Testis (tissue), 2 donors: ENCODE measurements at regions not wholly inside any gene's neighbourhood (a gene's known extent, or its start where the extent isn't known, plus 50 kb on each side); places are given as distances from the start of the nearest gene placed in this dataset.
A peak's percentile ranks its signal among the peaks of the same experiment; 100 is the strongest.
"Not testable (repeated sequence)": the region's sequence is repeated elsewhere in the genome, so short reads cannot be mapped to it uniquely, and the experiment has no call there.

Experiments used
- DNase-seq: peaks from one replicate; pipeline ENCODE4 v3.0.0-alpha.2; 2019
- H3K27ac ChIP-seq, 2 donors: fragments of 200-600 bp; sonication (generic); one replicate each; pipeline ENCODE4 v1.5.1; 2019
- H3K27me3 ChIP-seq: fragments of 200-600 bp; sonication (generic); one replicate; pipeline ENCODE4 v1.5.1; 2019
- H3K36me3 ChIP-seq: fragments of 200-600 bp; sonication (generic); one replicate; pipeline ENCODE4 v1.5.1; 2017; ENCODE audit warnings: low read depth; ENCODE audit errors: missing control alignments
- H3K4me1 ChIP-seq: fragments of 200-600 bp; sonication (generic); one replicate; pipeline ENCODE4 v1.5.1; 2019
- H3K4me3 ChIP-seq, 2 donors: fragments of 200-600 bp; sonication (generic); one replicate each; pipeline ENCODE4 v1.5.1; 2017 to 2019
- H3K9me3 ChIP-seq: fragments of 200-600 bp; sonication (generic); one replicate; pipeline ENCODE4 v1.5.1; 2017
- POLR2A ChIP-seq: fragments of 450-650 bp; IDR thresholded peaks from one replicate; pipeline ENCODE4 v1.6.1; 2017; ENCODE audit warnings: antibody characterized with exemption, mild to moderate bottlenecking, moderate library complexity
- WGBS, 2 donors: methylation state at CpG; one replicate each; pipeline ENCODE4 v1.1.5; 2018; 5-methylcytosine and 5-hydroxymethylcytosine counted together
- intact Hi-C: fragments of 100-400 bp; cut with DNase I; formaldehyde crosslinking; loops from one replicate; pipeline ENCODE4 v1.15.1; 2023; ENCODE audit warnings: low total_unique reads
- TF ChIP-seq, protein P1 (sequence below), 3 experiments: fragments of 450-650 bp in 2 of 3; fragments of 200-600 bp in 1 of 3; sonication (generic) in 1 of 3; IDR thresholded peaks; one replicate each; pipeline ENCODE4 v1.5.1; 2016 to 2019; ENCODE audit warnings: antibody characterized with exemption in 3 of 3, mild to moderate bottlenecking in 2 of 3, moderate library complexity in 1 of 3

DNA sequence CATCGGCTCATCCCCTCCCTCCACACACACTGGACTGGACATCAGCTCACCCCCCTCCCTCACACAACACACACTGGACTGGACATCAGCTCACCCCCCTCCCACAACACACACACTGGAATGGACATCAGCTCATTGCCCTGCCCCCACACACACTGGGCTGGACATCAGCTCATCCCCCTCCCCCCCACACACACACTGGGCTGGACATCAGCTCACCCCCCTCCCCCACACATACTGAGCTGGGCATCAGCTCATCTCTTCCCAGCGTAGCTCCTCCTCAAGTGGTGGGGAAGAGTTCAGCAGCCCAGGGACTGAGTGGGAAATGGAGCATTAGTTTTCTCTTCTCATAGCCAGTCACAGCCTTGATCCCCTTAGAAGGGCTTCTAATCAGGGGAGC lies 58.1 kb upstream of the WDR11 start:
- no peak for TF ChIP-seq POLR2A
- TF ChIP-seq, protein P1, sequence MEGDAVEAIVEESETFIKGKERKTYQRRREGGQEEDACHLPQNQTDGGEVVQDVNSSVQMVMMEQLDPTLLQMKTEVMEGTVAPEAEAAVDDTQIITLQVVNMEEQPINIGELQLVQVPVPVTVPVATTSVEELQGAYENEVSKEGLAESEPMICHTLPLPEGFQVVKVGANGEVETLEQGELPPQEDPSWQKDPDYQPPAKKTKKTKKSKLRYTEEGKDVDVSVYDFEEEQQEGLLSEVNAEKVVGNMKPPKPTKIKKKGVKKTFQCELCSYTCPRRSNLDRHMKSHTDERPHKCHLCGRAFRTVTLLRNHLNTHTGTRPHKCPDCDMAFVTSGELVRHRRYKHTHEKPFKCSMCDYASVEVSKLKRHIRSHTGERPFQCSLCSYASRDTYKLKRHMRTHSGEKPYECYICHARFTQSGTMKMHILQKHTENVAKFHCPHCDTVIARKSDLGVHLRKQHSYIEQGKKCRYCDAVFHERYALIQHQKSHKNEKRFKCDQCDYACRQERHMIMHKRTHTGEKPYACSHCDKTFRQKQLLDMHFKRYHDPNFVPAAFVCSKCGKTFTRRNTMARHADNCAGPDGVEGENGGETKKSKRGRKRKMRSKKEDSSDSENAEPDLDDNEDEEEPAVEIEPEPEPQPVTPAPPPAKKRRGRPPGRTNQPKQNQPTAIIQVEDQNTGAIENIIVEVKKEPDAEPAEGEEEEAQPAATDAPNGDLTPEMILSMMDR (IDR thresholded peaks at IDR 0.05), result no peak
- WGBS, 2 donors, result 53% methylated on average over 2 of the region's 2 CpGs; no CpG with 5 or more reads in 1 of the 2 donors
- no peaks in the 10 kb centered on the region for H3K27me3 ChIP-seq

DNA sequence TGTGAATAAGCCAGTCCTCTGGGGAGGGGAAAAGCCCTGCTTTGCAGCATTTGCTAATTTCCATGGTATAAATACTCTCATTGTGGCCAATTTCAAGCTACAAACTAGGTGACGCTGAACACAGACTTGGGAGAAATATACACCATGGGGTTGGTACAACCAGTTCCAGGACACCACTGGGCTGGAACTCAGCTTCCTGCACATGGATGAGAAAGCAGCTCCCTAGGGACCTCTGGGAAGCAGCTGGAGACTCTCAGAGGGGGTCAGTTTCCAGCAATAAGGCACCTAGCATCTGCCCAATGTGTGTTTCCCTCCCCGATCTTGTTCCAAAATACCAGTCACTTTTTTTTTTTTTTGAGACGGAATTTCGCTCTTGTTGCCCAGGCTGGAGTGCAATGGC lies 56.8 kb upstream of the WDR11 start:
- Histone ChIP-seq H3K27ac (no peak overlapping the region), H3K36me3 (no peaks in the 10 kb centered on the region), H3K9me3 (no peaks in the 10 kb centered on the region), H3K4me3 (no peak overlapping the region), H3K27me3 (no peaks in the 10 kb centered on the region), H3K4me1 (no peaks in the 10 kb centered on the region)
- TF ChIP-seq POLR2A, result no peak
- TF ChIP-seq, protein P1 (IDR thresholded peaks at IDR 0.05), result no peak
- DNase-seq, result peak; percentile 25
- WGBS, 2 donors, result 72 to 78% methylated on average over 4 of the region's 4 CpGs
- intact Hi-C loops, result no loop called here

More for the DNA sequence above, 58.1 kb upstream of the WDR11 start:
- Histone ChIP-seq H3K4me3 (no peak overlapping the region), H3K4me1 (no peaks in the 10 kb centered on the region), H3K9me3 (no peaks in the 10 kb centered on the region), H3K27ac (no peak overlapping the region), H3K36me3 (no peaks in the 10 kb centered on the region)
- DNase-seq, result no peak
- intact Hi-C loops, result no loop called here

DNA sequence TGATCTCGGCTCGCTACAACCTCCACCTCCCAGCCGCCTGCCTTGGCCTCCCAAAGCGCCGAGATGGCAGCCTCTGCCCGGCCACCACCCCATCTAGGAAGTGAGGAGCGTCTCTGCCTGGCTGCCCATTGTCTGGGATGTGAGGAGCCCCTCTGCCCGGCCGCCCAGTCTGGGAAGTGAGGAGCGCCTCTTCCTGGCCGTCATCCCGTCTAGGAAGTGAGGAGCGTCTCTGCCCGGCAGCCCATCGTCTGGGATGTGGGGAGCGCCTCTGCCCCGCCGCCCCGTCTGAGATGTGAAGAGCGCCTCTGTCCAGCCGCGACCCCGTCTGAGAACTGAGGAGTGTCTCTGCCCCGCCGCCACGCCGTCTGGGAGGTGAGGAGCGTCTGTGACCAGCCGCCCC lies 52.9 kb upstream of the WDR11 start:
- H3K9me3 ChIP-seq, H3K4me1 ChIP-seq, H3K27me3 ChIP-seq, H3K36me3 ChIP-seq, DNase-seq, H3K27ac ChIP-seq, intact Hi-C loops: not testable (repeated sequence)
- WGBS, 2 donors, result 67 to 74% methylated on average over 11 to 18 of the region's 29 CpGs
- peak overlapping the region in 1 of 2 donors; percentile 6 for H3K4me3 ChIP-seq

DNA sequence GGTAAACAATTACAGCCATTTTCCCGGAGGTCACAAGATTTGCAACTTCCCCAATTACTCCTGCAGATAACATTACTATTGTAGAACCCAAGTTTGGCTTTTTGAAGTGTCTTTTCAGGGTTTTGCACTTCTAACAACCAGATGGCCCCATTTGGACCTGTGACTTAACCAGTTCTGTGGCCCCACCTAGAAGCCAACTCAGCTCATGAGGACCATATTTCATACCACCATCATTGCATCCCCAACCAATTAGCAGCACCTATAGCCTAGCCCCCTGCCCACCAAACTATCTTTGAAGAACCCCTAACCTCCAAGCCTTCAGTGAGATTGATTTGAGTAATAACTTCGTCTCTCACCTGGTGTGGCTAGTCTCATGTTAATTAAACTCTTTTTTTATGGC lies 51.3 kb upstream of the WDR11 start:
- intact Hi-C loops, result no loop called here
- Histone ChIP-seq H3K4me1 (no peaks in the 10 kb centered on the region), H3K36me3 (no peaks in the 10 kb centered on the region), H3K27me3 (no peaks in the 10 kb centered on the region), H3K4me3 (no peak overlapping the region), H3K9me3 (no peaks in the 10 kb centered on the region), H3K27ac (no peak overlapping the region)
- 62 to 73% methylated on average over 2 of the region's 2 CpGs for WGBS, 2 donors
- TF ChIP-seq, protein P1 (IDR thresholded peaks at IDR 0.05), result no peak
- TF ChIP-seq POLR2A, result no peak
- no peak for DNase-seq

DNA sequence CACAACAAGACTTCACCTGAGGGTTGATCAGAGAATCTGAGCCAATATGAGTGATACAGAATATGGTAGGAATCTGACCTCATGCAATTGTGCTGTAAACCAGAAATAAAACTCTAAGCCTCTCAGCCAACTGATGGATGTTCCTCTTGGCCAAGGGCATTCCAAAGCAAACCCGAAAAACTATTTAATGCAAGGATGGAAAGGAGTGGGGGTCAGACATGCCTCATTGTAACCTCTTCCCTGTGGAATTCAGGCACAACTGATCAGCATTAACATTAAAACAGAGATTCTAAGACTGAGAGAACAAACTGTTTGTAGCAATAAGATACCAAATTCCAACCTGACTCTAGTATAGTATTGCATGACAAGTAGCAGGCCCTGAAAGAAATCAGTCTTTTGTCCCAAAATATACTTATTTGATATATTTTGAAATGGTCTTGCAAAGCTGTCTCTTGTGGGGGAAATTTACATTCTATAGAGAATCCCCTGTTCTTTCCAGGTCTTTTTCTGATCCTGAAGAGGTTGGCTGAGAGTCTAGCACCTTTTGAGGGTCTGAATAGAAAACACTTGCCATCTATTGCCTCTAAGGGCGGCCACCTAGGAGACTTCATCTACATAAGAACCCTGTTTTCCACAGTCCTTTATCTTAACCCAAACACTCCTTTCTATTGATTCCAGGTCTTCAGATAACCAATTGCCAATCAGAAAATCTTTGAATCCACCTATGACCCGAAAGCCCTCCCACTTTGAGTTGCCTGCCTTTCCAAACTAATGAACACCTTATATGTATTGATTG lies 50.4 kb upstream of the WDR11 start:
- TF ChIP-seq, protein P1 (IDR thresholded peaks at IDR 0.05), result no peak
- Histone ChIP-seq H3K9me3 (no peaks in the 10 kb centered on the region), H3K27me3 (no peaks in the 10 kb centered on the region), H3K4me3 (no peak overlapping the region), H3K36me3 (no peaks in the 10 kb centered on the region), H3K27ac (no peak overlapping the region), H3K4me1 (no peaks in the 10 kb centered on the region)
- intact Hi-C loops, result no loop called here
- DNase-seq, result no peak
- 83 to 92% methylated on average over 3 of the region's 3 CpGs for WGBS, 2 donors
